ENCODE measurements at regions not wholly inside any gene's neighbourhood (a gene's known extent, or its start where the extent isn't known, plus 50 kb on each side); places are given as distances from the start of the nearest gene placed in this dataset.

DNA sequence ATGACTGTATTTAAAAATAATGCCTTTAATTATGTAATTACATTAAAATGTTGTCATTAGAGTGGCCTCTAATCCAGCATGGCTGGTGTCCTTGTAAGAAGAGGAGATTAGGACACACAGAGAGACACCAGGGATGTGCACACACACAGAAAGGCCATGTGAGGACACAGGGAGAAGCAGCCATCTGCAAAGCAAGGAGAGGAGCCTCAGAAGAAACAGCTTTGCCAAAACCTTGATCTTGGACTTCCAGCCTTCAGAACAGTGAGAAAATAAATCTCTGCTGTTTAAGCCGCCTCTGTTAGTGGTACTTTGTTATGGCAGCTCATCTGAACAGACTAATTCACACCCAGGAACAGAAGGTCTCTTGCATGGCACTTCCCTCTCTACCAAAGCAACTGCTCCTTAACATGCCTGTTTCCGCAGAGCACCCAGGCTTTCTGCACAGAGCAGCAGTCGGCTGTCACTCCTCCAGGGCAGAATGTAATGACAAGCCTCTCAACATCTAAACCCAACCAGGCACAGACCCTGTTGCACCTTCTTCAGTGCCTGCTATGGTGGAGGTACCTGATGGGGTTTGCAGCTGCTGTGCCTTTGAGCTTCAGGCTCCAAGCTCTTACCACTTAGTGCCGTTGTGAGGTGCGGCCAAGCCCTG is 377.7 kb downstream of the TDRD15 start:
- DNase-seq (ENCODE audit: low spot score) = no peak

DNA sequence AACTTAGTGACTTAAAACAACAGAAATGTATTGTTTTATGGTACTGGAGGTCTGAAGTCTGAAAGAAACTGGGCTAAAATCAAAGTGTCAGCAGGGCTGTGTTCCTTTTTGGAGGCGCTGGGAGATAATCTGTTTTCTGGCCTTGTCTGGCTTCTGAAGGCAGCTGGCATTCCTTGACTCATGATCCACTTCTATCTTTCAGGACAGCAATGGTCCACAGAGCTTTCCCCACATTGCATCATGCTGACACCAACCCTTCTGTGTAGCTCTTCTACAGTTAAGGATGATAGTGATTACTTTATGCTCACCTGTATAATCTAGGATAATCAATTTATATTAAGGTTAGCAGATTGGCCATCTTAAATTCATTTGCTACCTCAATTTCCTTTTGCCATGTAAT is 392.1 kb downstream of the TDRD15 start:
- DNase-seq (ENCODE audit: low spot score) = no peak

DNA sequence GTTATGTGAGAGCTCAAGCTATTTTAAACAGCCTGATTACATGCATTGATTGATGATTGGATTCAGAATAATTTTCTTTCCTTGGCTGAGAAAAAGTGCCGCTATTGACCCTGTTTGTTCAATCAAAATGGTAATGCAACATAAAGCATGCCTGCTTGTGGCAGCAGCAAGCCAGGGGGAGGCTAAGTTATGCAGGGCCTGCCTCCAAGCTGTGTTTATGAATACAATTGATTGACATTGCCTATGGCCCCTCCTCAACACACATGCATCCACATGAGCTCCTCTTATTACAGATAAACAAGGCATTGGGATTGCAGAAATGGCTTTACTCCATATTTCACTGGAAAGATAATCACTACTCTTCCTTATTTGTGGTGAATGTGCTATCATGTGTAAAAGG is 395.6 kb downstream of the TDRD15 start:
- DNase-seq (ENCODE audit: low spot score) = no peak

DNA sequence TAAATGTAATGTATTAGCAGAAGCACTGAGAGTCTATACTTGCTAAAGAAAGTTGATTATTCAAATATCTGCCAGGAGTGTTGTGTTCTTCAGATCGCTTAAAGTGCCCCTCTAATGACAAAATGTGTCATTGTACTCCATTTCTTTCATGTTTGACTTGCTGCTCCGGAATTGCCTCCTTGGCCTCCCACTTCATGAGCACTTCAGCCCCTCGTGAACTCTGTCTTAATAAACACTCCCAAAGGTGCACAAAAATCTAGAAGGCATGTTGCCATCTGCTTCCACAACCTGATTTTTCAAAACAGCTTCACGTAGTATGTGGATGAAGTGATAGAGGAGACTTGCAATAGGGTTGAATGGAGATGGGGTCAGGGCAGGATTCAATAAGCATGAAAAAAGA is 396.1 kb downstream of the TDRD15 start:
- no peak for DNase-seq (ENCODE audit: low spot score)

DNA sequence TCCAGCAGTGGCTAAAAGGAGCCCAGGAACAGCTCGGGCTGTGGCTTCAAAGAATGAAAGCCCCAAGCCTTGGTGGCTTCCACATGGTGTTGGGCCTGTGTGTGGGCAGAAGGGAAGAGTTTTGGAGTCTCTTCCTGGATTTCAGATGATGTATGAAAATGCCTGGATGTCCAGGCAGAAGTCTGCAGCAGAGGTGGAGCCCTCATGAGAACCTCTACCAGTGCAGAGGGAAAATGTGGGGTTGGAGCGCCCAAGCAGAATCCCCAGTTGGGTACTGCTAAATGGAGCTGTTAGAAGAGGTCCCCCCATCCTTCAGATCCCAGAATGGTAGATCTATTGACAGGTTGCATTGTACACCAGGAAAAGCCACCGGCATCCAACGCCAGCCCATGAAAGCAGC is 412.1 kb downstream of the TDRD15 start:
- no peak for DNase-seq (ENCODE audit: low spot score)

DNA sequence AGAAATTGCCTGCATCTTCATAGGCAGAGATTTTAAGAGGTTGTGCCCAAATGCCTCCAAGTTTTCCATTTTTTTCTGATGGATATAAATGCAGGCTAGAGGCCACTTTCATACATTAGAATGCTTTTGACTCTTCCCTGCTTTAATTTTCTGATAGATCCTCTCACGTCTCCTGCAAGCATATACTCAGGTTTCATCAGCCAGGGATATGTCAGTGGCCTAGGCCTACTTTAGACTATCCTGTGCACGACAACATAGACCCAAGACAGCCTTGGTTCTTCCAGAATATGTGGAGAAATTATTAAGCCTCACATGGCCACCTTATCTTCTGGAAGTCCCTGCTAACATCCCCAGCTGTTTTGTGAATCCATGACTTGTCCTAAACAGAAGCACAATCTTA is 415.9 kb downstream of the TDRD15 start:
- DNase-seq (ENCODE audit: low spot score) = no peak

DNA sequence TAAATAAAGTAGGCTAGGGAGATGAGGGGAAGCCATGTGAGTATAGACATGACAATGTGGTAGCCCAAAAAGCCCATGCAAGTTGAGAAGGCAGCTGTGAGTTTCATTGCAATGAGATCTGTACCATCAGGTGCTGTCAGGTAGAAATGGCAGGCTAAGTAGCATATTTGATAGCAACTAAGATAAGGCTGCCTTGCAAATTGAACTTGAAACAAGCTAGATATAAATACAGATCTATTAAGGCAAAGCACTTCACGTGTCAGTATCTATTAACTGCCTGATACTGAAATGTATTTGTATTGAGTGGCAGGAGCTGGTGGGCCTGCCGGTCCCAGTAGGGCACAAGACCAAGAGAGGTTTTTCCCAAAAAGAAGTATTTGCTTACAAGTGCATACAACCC is 419.9 kb downstream of the TDRD15 start:
- no peak for DNase-seq (ENCODE audit: low spot score)

DNA sequence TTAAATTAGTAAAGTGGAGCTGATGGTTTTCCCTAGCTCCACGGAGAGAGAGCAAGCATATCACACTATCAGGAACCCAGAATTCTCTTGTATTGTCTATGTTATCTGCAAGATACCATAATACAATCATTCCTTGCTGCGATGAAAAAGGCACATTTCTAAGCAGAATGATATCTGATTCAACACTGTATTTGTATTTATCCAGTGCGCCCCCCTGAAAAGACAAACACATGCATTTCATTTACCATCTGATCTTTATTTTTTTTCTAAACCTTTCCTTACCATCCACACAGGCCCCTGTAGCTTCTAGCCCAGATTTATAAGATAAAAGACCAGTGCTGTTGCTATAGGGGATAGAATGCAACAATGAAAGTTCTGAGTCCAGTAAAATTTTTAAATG is 420.6 kb downstream of the TDRD15 start:
- no peak for DNase-seq (ENCODE audit: low spot score)

DNA sequence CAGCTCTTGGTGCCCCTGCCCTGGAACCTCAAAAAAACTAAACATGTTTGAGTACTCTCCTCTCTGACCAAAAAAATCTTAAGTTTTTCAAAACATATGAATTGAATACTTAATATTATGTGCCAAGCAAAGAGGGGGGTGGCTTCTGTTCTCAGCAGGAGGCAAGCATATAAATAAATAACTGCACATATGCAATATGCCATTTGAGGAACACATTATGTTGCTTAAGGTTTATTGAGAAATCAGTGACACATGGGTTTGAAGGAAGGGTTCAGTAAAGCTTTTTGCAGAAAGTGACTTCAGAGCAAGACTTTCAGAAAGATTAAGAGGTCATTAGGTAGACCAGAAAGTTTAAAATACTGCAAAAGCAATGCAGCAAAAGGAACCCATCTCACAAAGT is 429.2 kb downstream of the TDRD15 start:
- no peak for DNase-seq (ENCODE audit: low spot score)

DNA sequence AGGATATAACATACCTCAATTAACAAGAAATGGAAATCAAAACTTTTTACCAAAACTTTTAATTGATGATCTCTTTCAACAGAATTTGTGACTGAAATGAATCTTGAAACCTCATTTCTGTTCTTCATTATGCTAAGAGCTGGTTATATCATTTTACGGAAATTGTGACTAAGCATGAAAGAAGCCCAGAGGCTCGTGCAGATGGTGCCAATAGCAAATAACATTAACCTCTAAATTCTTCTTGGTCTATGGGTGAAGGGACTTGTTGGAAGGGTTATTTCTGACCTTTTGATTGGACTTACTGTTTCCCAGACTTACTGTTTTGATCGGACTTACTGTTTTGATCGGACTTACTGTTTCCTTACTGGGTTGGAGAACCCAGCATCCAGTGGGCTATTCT is 435.6 kb downstream of the TDRD15 start:
- no peak for DNase-seq (ENCODE audit: low spot score)

DNA sequence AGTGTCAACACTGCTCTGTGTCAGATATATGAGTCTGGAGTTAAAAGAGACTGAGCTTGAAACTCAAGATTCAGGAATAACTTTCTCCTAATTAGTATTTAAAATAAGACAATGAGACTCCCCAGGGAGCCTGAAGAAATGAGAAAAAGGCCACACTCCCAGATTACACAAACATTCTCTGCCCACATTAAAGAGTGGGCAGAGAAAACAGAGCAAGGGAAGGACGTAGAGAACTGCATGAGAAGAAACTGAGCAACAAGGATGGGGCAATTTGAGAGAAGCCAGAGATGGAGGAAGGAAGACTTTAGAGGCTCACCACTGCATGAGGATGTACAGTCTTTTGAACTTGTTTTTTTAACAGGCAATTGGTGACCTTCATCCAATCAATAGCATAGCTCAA is 438.2 kb downstream of the TDRD15 start:
- no peak for DNase-seq (ENCODE audit: low spot score)

DNA sequence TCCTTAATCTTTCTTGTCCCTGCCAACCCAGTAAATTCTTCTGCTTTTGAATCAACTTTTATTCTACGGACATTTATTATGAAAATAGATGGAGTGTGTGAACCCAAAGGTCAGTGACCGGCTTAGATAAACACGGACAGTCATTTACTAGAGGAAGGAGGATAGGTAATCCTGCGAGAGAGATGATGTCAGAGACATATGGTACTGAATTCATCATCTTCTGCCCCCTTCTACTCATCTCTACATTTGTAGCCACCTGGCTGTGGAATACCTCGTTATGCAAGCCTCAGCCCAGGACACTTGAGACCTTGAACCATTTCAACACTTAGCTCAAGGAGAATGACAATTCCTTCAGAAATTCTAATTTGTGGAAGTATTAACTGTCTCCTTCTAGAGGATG is 443.6 kb downstream of the TDRD15 start:
- no peak for DNase-seq (ENCODE audit: low spot score)

DNA sequence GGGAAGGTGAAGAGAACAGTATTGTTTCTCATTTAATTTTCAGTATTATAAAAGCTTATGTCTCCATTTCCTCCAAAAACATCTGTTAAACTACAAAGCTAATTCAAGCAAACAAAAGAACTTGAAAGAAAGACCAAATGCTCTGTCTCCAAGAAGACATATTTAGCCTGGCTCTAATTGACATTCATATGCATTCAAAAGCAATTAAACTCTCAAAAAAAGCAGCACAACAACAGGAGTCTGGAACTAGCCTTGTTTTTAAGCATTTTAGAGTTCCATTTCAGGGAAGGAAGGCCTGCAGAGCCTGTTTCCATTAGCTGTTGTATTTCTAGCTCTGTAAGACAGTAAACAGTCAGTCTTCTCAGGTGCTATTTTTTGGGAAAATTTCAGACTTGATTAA is 447.9 kb downstream of the TDRD15 start:
- DNase-seq (ENCODE audit: low spot score) = no peak

DNA sequence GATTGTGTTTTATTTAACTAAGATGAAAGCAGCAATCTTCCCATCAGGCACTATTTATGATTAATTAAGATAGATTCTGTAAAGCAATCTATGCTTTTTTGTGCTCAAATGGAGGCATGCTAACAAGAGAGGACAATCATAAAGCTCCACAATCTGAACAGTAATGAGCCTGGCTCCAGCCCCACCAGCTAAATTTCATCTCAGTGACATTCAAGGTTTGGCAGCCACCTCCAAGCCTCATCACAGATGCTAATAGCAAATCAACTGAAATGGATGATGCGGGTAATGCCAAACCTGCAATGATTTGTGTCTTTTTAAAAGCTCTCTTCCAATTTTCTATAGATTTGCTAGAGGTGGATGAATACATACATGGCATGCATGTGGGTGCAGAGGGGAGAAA is 456.6 kb downstream of the TDRD15 start:
- DNase-seq (ENCODE audit: low spot score) = no peak

DNA sequence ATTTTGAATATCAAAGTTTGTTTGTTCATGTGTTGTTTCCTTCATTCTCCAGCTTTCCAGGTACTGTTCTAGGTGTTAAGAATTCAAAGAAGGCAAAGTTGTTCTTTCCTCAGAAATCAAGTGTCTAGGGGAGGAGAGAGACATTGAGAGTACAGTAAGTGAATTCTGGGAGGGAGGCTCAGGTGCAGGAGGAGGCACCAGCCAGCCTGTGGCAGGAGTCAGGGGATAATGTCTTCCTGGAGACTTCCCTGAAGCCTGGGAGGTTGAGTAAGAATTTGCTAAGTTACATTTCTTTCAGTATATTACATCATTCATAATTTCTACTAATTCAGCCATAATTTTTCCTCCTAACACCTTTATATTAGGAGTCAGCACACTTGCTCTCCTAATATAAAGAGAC is 462.1 kb downstream of the TDRD15 start:
- no peak for DNase-seq (ENCODE audit: low spot score)

DNA sequence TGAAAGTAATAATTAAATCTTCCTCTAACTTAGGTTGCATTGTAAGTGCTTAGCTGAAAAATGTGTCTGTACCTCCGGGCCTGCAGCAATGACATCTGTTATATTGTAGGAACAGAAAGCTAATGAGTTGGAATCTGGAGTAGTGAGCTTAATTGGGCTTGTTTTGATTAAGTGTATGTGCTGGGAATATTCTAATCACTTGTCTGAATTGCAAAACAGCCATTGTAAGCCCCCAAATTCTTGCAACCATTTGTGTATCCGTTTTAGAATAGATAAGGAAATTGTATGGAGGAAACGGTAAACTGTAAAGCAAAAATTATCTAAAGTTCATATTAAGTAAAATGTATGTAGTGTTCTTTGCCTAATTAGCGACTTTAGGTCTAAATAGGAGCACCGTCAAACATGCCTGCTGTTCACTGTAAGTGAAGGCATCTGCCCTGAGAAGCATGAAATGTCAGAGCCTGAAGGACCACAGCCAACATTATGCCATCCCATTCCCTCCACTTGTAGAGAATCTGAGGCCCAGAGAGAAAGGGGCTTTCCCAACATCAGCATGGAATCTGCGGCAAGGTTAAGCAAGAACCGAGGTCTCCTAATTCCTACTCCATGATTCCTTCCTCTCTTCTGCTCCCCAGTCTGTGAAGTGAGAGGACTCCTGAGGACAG is 466.4 kb downstream of the TDRD15 start:
- DNase-seq (ENCODE audit: low spot score) = no peak

DNA sequence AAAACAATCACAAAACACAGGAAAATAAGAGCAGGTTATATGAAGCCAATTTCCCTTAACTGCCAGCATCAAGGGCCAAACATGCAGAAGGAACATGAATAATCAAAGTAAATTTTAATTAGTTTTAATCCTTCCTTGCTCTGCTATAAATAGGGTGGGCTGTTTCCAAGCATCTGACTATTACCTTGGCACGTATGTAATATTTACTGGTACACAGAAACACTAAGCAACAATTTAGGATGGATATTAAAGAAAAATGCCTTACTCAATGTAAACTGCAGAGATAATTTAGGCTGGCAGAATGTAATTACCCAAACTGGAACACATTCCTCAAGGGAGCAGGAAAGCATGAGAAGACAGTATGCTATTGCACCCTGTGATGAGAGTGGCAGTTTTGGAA is 468.2 kb downstream of the TDRD15 start:
- DNase-seq (ENCODE audit: low spot score) = no peak

DNA sequence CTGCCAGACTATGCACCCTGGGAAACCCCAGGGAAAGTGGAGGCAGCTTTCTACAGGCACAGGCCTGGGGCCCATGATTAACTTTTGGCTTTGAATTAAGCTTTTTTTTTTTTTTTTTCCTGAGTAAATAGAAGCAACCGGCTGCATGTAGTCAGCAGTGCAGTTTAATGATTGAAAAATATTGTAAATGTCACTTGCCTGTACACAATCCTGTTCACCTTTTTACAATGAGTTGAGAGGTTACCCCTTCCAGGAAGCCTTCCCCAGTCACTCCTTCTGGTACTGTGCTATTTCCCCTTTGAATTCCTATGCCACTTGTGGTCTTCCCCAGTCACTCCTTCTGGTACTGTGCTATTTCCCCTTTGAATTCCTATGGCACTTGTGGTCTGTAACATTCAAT is 475.6 kb downstream of the TDRD15 start:
- DNase-seq (ENCODE audit: low spot score) = no peak

DNA sequence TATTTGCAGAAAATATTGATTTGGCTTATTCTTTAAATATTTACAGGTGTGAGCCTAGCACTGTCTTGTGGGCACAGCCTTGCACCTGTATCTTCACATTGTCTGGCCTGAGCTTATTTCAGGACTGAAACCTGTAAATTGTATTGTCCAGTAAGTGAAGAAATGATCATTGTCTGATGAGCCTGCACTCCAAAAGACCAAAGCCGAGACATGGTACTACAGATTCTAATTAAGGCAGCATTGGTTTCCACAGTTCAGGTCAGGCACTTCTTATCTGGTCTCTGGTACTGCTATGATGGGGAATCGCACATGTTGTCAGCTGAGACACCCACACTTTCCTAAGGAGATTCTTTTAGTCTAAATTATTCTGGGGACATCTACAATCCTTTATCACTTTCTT is 479.0 kb downstream of the TDRD15 start:
- DNase-seq (ENCODE audit: low spot score) = no peak

DNA sequence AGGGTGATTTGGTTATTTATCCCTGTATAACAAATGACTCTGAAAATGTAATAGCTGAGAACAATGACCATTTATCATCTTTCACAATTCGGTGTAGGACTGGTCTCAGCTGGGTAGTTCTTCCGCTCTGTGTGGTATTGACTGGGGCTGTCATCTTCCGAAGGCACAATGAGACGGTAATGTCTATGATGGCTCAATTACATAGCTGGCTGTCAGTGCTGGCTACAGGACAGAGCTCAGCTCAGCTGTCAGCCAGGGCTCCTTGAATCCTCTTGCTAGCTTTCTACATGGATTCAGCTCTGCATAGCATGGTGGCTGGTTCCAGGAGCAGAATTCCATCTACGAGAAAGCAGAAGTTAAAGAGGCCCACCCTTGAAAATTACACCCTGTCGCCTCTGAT is 483.8 kb downstream of the TDRD15 start:
- DNase-seq (ENCODE audit: low spot score) = no peak

DNA sequence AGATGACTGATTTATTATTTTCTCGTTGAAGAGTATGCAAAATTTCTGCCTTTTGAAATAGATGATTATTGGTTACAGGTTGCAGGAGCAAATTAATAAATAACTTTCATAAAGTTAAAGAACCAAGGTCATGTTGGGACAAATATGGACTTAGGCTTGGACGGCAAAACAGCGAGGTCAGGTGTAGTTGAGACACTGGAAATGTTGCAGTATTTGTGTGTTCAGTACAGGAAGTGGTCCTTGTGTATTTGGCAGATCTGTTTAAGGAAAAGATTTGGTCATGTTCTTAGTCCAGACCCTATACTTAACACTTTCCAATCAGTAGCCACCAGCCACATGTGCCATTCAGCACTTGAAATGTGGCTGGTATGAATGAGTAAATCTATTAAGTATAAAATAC is 486.5 kb downstream of the TDRD15 start:
- DNase-seq (ENCODE audit: low spot score) = no peak

DNA sequence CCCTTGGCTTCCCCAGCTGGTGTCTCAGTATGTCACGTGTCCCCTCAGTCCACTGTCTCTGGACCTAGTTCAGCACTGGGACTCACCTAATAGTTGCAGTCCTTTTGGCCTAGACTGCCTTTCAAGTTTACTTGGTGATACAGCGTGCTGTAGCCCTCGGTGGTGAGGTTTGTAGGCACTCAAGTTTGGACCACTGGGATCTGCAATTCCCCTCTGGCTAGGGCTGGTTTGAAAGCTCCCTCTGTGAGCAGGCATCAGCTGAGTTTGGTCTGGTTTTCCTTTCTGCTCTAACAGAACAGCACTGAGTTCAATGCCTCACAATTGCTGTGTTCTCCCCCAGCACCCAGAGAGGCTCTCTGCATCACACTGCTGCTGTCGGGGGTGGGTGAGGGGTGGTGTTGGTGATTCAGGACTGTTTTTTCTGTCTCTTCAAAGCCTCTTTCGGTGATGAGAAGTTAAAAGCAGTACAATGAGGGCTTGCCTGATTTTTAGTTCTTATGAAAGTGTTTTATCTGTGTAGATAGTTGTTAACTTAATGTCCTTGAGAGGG is 494.2 kb downstream of the TDRD15 start:
- DNase-seq (ENCODE audit: low spot score) = no peak

DNA sequence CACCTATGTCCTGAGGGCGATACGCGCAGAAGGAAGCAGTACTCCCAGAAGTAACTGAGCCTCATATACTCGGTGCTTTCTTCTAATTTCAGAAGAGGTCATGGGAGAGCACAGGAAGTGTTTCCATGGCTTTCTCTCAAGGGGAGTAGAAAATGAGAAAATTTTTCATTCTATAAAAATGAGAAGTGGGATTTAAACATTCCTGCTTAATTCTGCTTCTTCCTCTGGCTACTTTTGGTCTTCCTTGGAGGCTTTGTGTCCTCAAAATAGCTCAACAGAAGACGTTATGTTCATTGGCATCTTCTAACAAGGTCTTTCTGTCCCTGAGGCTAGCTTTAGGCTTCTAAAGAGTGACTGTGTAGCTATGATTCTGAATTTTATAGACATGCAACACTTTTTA is 497.0 kb downstream of the TDRD15 start:
- no peak for DNase-seq (ENCODE audit: low spot score)

DNA sequence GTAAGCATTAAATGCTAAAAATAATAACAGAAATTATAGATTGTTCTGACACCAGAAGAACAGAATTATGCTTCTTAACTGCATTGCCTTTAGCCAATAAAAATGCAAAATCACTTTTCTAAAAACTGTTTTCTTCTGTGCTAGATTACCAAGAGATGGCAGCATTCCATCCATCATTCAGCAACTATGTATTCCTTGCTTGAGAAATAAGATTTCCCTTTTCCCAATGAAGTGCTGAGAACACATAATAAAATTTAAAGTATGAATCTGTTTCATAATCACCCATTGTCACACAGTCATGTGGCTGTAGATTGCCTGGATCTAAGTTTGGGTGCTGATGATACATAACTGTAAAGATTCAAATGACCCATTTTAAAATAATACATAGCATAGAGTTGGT is 504.2 kb downstream of the TDRD15 start:
- no peak for DNase-seq (ENCODE audit: low spot score)
